T-helper 2 cell treated with Interferon-gamma antibody and Interleukin-4, amounts not matched to agents 5 μg/mL and 100 μg/mL, for 36 hours (primary cell): ENCODE measurements at regions not wholly inside any gene's neighbourhood (a gene's known extent, or its start where the extent isn't known, plus 50 kb on each side); places are given as distances from the start of the nearest gene placed in this dataset.

Experiments
- DNase-seq: peaks from one replicate; pipeline ENCODE4 v3.0.0; 2021; ENCODE audit warnings: low spot score
- H3K27ac Mint-ChIP-seq: one replicate; pipeline ENCODE4 v1.8.0; 2021; ENCODE audit warnings: mild to moderate bottlenecking, mixed read lengths
- H3K27me3 Mint-ChIP-seq: one replicate; pipeline ENCODE4 v1.8.0; 2021; ENCODE audit warnings: low read depth, mixed read lengths
- H3K36me3 Mint-ChIP-seq: one replicate; pipeline ENCODE4 v1.8.0; 2021; ENCODE audit warnings: low read depth, mixed read lengths
- H3K4me1 Mint-ChIP-seq: one replicate; pipeline ENCODE4 v1.8.0; 2021; ENCODE audit warnings: low read depth, mixed read lengths
- H3K4me3 Mint-ChIP-seq: one replicate; pipeline ENCODE4 v1.8.0; 2022; ENCODE audit warnings: mild to moderate bottlenecking, moderate library complexity, mixed read lengths
- H3K9me3 Mint-ChIP-seq: one replicate; pipeline ENCODE4 v1.8.0; 2021; ENCODE audit warnings: mixed read lengths

- no peaks in the 10 kb centered on the region for H3K9me3 Mint-ChIP-seq
Measured at GRCh38 chr3:168834558-168834957, 738.8 kb upstream of the GOLIM4 start.

GRCh38 chr3:168828943-168829342 is 733.2 kb upstream of the GOLIM4 start:
- Mint-ChIP-seq H3K27ac (no peak overlapping the region), H3K4me1 (peaks cover 2% of the 10 kb centered on the region), H3K27me3 (no peaks in the 10 kb centered on the region), H3K36me3 (no peaks in the 10 kb centered on the region), H3K9me3 (no peaks in the 10 kb centered on the region), H3K4me3 (no peak overlapping the region)
- DNase-seq = no peak

More at GRCh38 chr3:168834558-168834957, 738.8 kb upstream of the GOLIM4 start:
- Mint-ChIP-seq H3K4me3 (no peak overlapping the region), H3K4me1 (no peaks in the 10 kb centered on the region), H3K36me3 (no peaks in the 10 kb centered on the region), H3K27ac (no peak overlapping the region), H3K27me3 (no peaks in the 10 kb centered on the region)
- DNase-seq = no peak

DNA sequence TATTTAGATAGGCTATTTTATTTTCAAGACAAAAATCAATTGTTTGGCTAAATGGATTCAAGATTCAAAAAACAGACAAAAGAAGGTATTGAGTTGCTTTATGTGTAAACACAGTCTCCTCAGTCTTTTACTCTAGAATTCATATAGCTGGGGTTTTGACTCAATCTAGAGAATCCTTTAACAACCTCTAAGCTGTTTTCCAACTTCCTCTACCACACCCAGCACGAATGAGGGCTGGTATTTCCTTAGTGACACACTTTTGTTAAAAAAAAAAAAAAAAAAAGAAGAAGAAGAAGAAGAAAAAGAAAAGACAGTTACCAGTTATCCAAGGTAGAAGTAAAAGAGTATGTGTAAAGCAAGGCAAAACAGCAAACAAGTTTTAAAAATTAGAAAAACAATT is 732.8 kb upstream of the GOLIM4 start:
- no peak overlapping the region for H3K27ac Mint-ChIP-seq
- H3K36me3 Mint-ChIP-seq = no peaks in the 10 kb centered on the region
- no peak for DNase-seq
- H3K9me3 Mint-ChIP-seq = no peaks in the 10 kb centered on the region
- H3K27me3 Mint-ChIP-seq = no peaks in the 10 kb centered on the region
- no peak overlapping the region for H3K4me3 Mint-ChIP-seq
- peaks cover 2% of the 10 kb centered on the region for H3K4me1 Mint-ChIP-seq

GRCh38 chr3:168828014-168828413 is 732.3 kb upstream of the GOLIM4 start:
- Mint-ChIP-seq H3K36me3 (no peaks in the 10 kb centered on the region), H3K27me3 (no peaks in the 10 kb centered on the region), H3K27ac (no peak overlapping the region), H3K9me3 (no peaks in the 10 kb centered on the region), H3K4me3 (no peak overlapping the region), H3K4me1 (peaks cover 2% of the 10 kb centered on the region)
- no peak for DNase-seq

DNA sequence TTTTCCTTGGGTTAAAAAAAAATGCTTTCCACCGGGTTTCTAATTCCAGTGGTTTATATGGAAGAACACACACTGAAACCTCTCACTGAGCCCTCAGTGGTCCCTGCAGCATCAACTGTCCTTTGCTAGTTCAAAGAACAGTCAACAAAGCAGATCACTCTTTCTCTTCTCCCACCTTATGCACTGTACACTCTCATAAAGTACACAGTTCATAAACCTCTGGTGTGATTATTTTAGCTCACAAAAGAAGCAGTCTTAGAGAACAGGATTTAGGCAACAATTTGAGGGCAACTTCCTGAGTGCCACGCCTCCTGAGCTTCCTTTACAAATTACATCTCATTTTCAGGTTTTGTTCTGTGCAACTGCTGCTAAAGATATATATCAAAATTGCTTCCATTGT is 728.4 kb upstream of the GOLIM4 start:
- peaks cover 2% of the 10 kb centered on the region for H3K4me1 Mint-ChIP-seq
- no peak for DNase-seq
- H3K9me3 Mint-ChIP-seq = no peaks in the 10 kb centered on the region
- no peaks in the 10 kb centered on the region for H3K36me3 Mint-ChIP-seq
- H3K27ac Mint-ChIP-seq = no peak overlapping the region
- no peak overlapping the region for H3K4me3 Mint-ChIP-seq
- no peaks in the 10 kb centered on the region for H3K27me3 Mint-ChIP-seq

DNA sequence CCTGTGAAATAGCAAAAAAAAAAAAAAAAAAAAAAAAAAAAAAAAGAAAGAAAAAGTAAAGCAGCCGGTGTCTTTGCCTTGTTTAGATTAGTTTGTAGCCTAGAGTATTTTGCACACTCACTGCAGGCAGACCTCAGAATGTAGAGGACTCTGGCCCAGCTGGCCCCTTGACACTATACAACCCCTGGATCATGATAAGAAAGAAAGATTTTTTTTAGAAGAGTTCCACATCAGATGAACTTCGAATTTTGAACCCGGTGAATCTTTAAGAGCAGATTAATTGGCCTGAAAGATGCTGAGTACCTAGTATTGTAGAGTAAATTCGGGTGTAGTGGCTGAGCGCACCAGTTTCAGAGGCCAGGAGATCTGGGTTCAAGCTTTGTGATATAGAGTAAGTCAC is 727.7 kb upstream of the GOLIM4 start:
- Mint-ChIP-seq H3K27ac (no peak overlapping the region), H3K4me1 (peaks cover 2% of the 10 kb centered on the region), H3K27me3 (no peaks in the 10 kb centered on the region), H3K9me3 (no peaks in the 10 kb centered on the region), H3K4me3 (no peak overlapping the region), H3K36me3 (no peaks in the 10 kb centered on the region)
- DNase-seq = no peak

DNA sequence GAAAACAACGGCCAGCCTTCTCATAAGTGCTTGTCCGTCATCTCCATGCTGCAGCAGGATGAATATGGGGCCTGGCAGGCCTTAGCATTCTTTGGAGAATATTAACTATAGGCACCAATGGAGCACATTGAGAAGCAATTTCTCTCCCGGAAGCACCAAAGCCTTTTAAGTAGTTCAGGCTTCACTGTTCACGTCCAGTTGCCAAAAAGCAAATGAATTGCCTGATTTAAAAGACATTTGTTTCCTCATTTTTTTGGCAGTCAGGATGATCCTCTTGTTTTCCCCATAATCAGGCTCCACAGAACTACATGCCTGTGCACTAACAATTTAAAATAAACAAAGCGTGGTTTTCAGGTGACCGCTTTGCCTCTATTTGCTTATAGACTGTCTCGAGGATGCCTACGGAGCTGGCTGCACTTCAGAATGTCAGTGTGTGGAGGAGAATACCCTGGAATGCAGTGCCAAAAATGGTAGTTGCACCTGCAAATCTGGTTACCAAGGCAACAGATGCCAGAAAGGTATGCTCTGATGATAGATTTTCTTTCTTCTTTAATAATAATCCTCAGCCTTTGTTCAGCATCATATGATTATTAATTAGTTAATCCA is 725.2 kb upstream of the GOLIM4 start:
- no peak overlapping the region for H3K4me3 Mint-ChIP-seq
- H3K4me1 Mint-ChIP-seq = peaks cover 2% of the 10 kb centered on the region
- no peaks in the 10 kb centered on the region for H3K27me3 Mint-ChIP-seq
- no peaks in the 10 kb centered on the region for H3K9me3 Mint-ChIP-seq
- DNase-seq = no peak
- H3K27ac Mint-ChIP-seq = no peak overlapping the region
- H3K36me3 Mint-ChIP-seq = no peaks in the 10 kb centered on the region

DNA sequence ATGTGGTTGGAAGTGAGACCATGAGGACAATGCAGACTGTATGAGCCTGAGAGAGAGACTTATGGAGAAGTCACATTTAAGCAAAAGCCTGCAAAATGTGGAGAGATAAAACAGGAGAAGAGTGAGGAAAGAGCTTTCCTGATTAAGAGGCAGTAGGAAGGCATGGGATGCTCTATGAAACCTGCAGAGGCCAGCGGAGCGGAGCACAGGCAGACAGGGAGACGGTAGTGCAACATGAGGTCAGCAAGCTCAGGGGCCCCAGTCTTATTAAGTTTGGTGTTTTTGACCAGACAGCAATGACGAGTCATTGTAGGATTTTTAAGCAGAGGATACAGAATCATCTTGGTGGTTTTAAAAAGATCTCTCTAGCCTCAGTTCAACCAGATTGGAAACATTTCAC is 721.5 kb upstream of the GOLIM4 start:
- Mint-ChIP-seq H3K27me3 (no peaks in the 10 kb centered on the region), H3K36me3 (no peaks in the 10 kb centered on the region), H3K4me1 (no peaks in the 10 kb centered on the region), H3K4me3 (no peak overlapping the region), H3K9me3 (no peaks in the 10 kb centered on the region), H3K27ac (no peak overlapping the region)
- DNase-seq = no peak

- Mint-ChIP-seq H3K9me3 (no peaks in the 10 kb centered on the region), H3K4me1 (no peaks in the 10 kb centered on the region), H3K4me3 (no peak overlapping the region), H3K27me3 (no peaks in the 10 kb centered on the region), H3K36me3 (no peaks in the 10 kb centered on the region), H3K27ac (no peak overlapping the region)
- no peak for DNase-seq
Measured at GRCh38 chr3:168815946-168816345, 720.2 kb upstream of the GOLIM4 start.

- H3K4me1 Mint-ChIP-seq = no peaks in the 10 kb centered on the region
- H3K36me3 Mint-ChIP-seq = no peaks in the 10 kb centered on the region
- H3K4me3 Mint-ChIP-seq = no peak overlapping the region
- no peak for DNase-seq
- no peak overlapping the region for H3K27ac Mint-ChIP-seq
- H3K27me3 Mint-ChIP-seq = no peaks in the 10 kb centered on the region
- no peaks in the 10 kb centered on the region for H3K9me3 Mint-ChIP-seq
Measured at GRCh38 chr3:168813225-168813802, 717.6 kb upstream of the GOLIM4 start.

DNA sequence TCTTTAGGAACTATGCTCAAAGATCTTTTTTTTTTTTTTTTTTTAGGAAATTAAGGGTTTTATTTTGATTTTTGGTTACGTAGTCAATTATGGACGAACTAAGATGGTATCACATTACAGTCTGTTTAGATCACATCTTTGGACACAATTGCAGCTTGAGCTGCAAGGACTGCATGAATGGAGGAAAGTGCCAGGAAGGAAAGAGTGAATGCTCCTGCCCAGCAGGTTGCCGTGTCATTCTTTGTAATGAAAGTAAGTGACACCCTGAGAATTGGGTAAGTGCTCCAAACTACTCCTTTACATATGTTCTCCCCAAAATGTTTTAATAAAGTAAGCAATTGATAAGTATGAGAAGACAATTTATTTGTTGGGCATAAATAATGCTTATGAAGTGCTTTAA is 716.5 kb upstream of the GOLIM4 start:
- H3K27me3 Mint-ChIP-seq = no peaks in the 10 kb centered on the region
- H3K9me3 Mint-ChIP-seq = no peaks in the 10 kb centered on the region
- no peak for DNase-seq
- H3K4me3 Mint-ChIP-seq = no peak overlapping the region
- no peak overlapping the region for H3K27ac Mint-ChIP-seq
- H3K4me1 Mint-ChIP-seq = no peaks in the 10 kb centered on the region
- no peaks in the 10 kb centered on the region for H3K36me3 Mint-ChIP-seq

DNA sequence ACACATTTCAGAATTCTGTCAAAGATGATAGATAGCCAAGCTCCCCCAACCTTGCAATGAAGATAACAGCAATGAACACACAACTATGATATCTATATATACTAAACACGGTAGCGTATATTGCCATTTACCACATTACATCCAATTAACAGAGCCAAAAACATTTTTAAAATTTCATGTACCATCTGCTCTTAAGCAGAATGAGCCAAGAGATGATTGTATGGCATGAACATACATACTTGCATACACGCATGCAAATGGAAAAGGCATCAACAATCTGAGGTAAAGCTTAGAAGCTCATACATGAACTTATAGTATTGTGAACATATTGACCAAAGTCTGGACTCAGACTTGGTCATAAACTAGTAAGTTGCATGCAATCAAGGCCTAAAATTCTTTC is 712.9 kb upstream of the GOLIM4 start:
- Mint-ChIP-seq H3K36me3 (no peaks in the 10 kb centered on the region), H3K27me3 (no peaks in the 10 kb centered on the region), H3K27ac (no peak overlapping the region), H3K4me1 (no peaks in the 10 kb centered on the region), H3K9me3 (no peaks in the 10 kb centered on the region), H3K4me3 (no peak overlapping the region)
- DNase-seq = no peak

- no peak for DNase-seq
- no peaks in the 10 kb centered on the region for H3K27me3 Mint-ChIP-seq
- H3K4me3 Mint-ChIP-seq = no peak overlapping the region
- no peaks in the 10 kb centered on the region for H3K4me1 Mint-ChIP-seq
- no peaks in the 10 kb centered on the region for H3K36me3 Mint-ChIP-seq
- no peaks in the 10 kb centered on the region for H3K9me3 Mint-ChIP-seq
- no peak overlapping the region for H3K27ac Mint-ChIP-seq
Measured at GRCh38 chr3:168807448-168807847, 711.7 kb upstream of the GOLIM4 start.

GRCh38 chr3:168806871-168807270 is 711.1 kb upstream of the GOLIM4 start:
- Mint-ChIP-seq H3K36me3 (no peaks in the 10 kb centered on the region), H3K27ac (no peak overlapping the region), H3K27me3 (no peaks in the 10 kb centered on the region), H3K4me3 (no peak overlapping the region), H3K4me1 (no peaks in the 10 kb centered on the region), H3K9me3 (no peaks in the 10 kb centered on the region)
- DNase-seq = no peak

DNA sequence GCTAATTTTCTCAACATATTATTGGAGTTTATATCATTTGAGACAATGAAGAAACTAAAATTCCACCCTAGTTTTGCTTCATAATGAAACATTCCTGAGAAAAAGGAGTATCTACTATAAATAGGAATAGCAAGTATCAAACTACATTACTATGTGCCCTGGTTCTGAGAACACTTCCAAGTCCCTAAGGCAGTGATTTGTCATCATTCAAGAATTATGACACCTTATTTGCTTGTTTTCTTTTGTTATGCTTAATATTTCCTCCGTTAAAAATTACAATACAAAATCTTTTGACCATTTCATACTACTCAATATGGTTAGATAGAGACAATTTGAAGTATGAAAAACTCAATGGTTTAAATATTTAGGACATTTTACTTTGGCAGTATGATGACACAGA is 707.8 kb upstream of the GOLIM4 start:
- Mint-ChIP-seq H3K36me3 (no peaks in the 10 kb centered on the region), H3K27me3 (no peaks in the 10 kb centered on the region), H3K4me1 (no peaks in the 10 kb centered on the region), H3K9me3 (no peaks in the 10 kb centered on the region), H3K27ac (no peak overlapping the region), H3K4me3 (no peak overlapping the region)
- DNase-seq = no peak
